ENCODE measurements at regions not wholly inside any gene's neighbourhood (a gene's known extent, or its start where the extent isn't known, plus 50 kb on each side); places are given as distances from the start of the nearest gene placed in this dataset.

DNA sequence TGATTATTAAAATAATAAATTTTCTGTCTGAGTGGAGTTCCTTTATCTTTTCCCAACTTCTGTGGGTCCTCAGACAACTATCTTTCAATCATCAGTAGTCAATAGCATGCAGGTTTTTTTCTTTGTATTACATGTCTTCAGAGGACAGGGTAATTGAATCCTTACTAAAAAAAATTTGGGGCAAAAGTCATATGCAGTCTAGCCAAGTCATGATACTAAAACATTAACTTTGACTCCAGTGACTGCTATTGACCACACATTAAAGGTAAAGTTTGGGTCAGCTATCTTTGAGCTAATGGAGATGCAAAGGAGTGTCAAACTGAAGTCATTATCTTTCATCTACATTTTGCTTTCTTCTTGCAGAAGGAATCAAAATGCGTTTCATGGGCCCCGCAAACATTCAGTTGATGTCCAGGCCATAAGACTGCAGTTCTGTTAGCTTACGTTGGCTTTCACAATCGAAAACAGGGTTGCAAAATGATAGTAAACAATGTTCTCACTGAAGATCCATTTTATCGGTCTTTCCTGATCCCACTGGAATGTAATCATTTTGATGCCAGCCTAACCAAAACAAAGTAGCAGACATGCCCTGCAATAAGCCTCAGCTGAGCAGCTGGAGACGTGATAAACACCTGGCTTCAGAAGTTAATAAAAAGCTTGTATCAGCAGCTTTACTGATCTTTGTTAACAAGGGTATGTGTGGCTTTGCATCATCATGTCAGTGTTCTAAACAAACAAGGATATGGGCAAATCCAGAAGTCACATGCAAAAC lies 186.1 kb upstream of the PRLR start (continued):
- TF ChIP-seq, protein P1, sequence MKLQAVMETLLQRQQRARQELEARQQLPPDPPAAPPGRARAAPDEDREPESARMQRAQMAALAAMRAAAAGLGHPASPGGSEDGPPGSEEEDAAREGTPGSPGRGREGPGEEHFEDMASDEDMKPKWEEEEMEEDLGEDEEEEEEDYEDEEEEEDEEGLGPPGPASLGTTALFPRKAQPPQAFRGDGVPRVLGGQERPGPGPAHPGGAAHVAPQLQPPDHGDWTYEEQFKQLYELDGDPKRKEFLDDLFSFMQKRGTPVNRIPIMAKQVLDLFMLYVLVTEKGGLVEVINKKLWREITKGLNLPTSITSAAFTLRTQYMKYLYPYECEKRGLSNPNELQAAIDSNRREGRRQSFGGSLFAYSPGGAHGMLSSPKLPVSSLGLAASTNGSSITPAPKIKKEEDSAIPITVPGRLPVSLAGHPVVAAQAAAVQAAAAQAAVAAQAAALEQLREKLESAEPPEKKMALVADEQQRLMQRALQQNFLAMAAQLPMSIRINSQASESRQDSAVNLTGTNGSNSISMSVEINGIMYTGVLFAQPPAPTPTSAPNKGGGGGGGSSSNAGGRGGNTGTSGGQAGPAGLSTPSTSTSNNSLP (IDR thresholded peaks at IDR 0.05; ENCODE audit: low read depth, low read length) = peak; percentile 84
- TF ChIP-seq SOX6 (IDR thresholded peaks at IDR 0.05) (no peak), SOX6 (CRISPR knock-in tag; IDR thresholded peaks at IDR 0.05) (peak; percentile 53; the same call in 1 of the 2 replicates), KLF15 (CRISPR knock-in tag; IDR thresholded peaks at IDR 0.05; ENCODE audit: borderline replicate concordance) (no peak), ZNF790 (CRISPR knock-in tag; IDR thresholded peaks at IDR 0.05; ENCODE audit: borderline replicate concordance) (no peak), PHF20 (CRISPR knock-in tag; IDR thresholded peaks at IDR 0.05) (no peak), AKAP8 (CRISPR knock-in tag; IDR thresholded peaks at IDR 0.05) (no peak), RFX1 (IDR thresholded peaks at IDR 0.05) (no peak), RAD51 (IDR thresholded peaks at IDR 0.05; ENCODE audit: borderline replicate concordance) (no peak)
- TF ChIP-seq, protein P2, sequence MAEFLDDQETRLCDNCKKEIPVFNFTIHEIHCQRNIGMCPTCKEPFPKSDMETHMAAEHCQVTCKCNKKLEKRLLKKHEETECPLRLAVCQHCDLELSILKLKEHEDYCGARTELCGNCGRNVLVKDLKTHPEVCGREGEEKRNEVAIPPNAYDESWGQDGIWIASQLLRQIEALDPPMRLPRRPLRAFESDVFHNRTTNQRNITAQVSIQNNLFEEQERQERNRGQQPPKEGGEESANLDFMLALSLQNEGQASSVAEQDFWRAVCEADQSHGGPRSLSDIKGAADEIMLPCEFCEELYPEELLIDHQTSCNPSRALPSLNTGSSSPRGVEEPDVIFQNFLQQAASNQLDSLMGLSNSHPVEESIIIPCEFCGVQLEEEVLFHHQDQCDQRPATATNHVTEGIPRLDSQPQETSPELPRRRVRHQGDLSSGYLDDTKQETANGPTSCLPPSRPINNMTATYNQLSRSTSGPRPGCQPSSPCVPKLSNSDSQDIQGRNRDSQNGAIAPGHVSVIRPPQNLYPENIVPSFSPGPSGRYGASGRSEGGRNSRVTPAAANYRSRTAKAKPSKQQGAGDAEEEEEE (CRISPR knock-in tag; IDR thresholded peaks at IDR 0.05; ENCODE audit: borderline replicate concordance) = no peak
- TF ChIP-seq, protein P3, sequence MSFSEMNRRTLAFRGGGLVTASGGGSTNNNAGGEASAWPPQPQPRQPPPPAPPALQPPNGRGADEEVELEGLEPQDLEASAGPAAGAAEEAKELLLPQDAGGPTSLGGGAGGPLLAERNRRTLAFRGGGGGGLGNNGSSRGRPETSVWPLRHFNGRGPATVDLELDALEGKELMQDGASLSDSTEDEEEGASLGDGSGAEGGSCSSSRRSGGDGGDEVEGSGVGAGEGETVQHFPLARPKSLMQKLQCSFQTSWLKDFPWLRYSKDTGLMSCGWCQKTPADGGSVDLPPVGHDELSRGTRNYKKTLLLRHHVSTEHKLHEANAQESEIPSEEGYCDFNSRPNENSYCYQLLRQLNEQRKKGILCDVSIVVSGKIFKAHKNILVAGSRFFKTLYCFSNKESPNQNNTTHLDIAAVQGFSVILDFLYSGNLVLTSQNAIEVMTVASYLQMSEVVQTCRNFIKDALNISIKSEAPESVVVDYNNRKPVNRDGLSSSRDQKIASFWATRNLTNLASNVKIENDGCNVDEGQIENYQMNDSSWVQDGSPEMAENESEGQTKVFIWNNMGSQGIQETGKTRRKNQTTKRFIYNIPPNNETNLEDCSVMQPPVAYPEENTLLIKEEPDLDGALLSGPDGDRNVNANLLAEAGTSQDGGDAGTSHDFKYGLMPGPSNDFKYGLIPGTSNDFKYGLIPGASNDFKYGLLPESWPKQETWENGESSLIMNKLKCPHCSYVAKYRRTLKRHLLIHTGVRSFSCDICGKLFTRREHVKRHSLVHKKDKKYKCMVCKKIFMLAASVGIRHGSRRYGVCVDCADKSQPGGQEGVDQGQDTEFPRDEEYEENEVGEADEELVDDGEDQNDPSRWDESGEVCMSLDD (CRISPR knock-in tag; IDR thresholded peaks at IDR 0.05; ENCODE audit: borderline replicate concordance) = no peak
- TF ChIP-seq, protein P4, sequence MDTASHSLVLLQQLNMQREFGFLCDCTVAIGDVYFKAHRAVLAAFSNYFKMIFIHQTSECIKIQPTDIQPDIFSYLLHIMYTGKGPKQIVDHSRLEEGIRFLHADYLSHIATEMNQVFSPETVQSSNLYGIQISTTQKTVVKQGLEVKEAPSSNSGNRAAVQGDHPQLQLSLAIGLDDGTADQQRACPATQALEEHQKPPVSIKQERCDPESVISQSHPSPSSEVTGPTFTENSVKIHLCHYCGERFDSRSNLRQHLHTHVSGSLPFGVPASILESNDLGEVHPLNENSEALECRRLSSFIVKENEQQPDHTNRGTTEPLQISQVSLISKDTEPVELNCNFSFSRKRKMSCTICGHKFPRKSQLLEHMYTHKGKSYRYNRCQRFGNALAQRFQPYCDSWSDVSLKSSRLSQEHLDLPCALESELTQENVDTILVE (CRISPR knock-in tag; IDR thresholded peaks at IDR 0.05) = no peak
- TF ChIP-seq, protein P5, sequence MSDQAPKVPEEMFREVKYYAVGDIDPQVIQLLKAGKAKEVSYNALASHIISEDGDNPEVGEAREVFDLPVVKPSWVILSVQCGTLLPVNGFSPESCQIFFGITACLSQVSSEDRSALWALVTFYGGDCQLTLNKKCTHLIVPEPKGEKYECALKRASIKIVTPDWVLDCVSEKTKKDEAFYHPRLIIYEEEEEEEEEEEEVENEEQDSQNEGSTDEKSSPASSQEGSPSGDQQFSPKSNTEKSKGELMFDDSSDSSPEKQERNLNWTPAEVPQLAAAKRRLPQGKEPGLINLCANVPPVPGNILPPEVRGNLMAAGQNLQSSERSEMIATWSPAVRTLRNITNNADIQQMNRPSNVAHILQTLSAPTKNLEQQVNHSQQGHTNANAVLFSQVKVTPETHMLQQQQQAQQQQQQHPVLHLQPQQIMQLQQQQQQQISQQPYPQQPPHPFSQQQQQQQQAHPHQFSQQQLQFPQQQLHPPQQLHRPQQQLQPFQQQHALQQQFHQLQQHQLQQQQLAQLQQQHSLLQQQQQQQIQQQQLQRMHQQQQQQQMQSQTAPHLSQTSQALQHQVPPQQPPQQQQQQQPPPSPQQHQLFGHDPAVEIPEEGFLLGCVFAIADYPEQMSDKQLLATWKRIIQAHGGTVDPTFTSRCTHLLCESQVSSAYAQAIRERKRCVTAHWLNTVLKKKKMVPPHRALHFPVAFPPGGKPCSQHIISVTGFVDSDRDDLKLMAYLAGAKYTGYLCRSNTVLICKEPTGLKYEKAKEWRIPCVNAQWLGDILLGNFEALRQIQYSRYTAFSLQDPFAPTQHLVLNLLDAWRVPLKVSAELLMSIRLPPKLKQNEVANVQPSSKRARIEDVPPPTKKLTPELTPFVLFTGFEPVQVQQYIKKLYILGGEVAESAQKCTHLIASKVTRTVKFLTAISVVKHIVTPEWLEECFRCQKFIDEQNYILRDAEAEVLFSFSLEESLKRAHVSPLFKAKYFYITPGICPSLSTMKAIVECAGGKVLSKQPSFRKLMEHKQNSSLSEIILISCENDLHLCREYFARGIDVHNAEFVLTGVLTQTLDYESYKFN (CRISPR knock-in tag; conservative IDR thresholded peaks at IDR 0.05) = 0 out of 2 replicates have a peak, but pooled peaks have one; percentile 19
- TF ChIP-seq, protein P6, sequence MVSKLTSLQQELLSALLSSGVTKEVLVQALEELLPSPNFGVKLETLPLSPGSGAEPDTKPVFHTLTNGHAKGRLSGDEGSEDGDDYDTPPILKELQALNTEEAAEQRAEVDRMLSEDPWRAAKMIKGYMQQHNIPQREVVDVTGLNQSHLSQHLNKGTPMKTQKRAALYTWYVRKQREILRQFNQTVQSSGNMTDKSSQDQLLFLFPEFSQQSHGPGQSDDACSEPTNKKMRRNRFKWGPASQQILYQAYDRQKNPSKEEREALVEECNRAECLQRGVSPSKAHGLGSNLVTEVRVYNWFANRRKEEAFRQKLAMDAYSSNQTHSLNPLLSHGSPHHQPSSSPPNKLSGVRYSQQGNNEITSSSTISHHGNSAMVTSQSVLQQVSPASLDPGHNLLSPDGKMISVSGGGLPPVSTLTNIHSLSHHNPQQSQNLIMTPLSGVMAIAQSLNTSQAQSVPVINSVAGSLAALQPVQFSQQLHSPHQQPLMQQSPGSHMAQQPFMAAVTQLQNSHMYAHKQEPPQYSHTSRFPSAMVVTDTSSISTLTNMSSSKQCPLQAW (CRISPR knock-in tag; IDR thresholded peaks at IDR 0.05) = no peak
- TF ChIP-seq, protein P7, sequence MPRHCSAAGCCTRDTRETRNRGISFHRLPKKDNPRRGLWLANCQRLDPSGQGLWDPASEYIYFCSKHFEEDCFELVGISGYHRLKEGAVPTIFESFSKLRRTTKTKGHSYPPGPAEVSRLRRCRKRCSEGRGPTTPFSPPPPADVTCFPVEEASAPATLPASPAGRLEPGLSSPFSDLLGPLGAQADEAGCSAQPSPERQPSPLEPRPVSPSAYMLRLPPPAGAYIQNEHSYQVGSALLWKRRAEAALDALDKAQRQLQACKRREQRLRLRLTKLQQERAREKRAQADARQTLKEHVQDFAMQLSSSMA (CRISPR knock-in tag; IDR thresholded peaks at IDR 0.05) = no peak

Measured in HepG2 (cell line).